ENCODE measurements at regions not wholly inside any gene's neighbourhood (a gene's known extent, or its start where the extent isn't known, plus 50 kb on each side); places are given as distances from the start of the nearest gene placed in this dataset.

DNA sequence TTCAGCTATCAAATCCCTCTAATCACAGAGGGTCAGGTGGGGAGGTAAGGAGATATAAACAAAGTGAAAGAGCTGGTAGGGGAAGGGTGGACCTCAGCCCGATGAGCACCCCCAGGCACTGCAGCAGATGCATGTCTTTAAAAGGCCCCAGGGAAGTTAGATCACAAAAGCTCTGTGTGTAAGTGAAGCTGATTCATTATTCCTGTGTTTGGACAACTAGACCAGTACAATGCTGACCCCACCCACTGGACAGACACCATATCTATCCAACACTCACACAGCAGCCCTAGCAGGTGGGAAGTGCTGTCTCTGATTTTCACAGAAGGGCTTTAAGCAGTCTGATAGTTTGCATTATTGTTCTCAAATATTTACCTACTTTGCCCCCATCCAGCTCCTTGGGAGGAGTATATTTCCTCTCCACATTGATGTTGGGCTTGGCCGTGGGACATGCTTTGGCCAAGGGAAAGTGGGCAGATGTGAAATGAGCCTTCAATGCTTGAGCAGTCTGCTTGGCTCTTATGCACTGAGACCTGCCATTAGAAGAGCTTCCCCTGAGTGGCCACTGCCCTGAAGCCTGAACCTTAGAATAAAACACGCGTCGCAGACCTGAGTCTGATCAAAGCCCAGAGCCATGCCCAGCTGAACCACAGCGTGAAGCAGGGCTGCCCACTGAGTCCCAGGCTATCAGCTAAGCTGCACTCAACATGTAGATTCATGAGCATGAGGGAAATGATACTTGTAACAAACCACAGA, 111.4 kb downstream of the COPS8 start:
- Histone ChIP-seq H2AFZ (no peak overlapping the region), H3K4me1 (no peaks in the 10 kb centered on the region), H3K27me3 (ENCODE audit: control insufficient read depth, insufficient read depth, low read length) (no peaks in the 10 kb centered on the region)

DNA sequence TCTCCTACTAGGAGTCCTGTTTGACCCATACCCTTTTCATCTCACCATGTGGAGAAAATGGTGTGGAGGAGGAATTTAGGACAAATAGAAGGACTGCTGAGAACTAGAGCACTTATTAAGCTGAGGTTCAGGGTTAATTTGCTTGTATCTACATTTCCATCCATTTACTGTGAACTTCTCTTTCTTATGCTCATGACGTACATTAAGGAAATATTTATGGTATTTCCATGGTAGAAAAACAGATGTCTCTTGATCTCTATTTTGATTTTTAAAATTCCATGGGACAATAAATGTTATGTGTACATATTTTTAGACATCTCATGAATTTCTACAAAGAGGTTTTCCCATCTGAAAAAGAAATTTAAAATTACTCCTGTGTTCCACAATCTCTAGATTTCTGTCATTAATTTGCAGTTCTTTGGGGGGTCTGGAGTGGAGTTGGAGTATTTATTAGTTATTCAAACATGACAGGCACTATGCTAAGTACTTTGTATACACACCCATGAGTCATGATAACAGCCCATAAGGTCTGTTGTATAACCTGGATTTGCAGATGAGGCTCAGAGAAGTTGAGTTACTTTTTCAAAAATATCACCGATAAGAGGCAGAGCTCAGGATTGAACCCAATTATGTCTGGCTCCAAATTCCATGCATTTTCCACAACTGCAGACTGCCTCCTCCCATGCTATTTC, 112.6 kb downstream of the COPS8 start:
- Histone ChIP-seq H3K27me3 (ENCODE audit: control insufficient read depth, insufficient read depth, low read length) (no peaks in the 10 kb centered on the region), H3K4me3 (ENCODE audit: low read depth, low read length) (no peak overlapping the region), H3K4me1 (no peaks in the 10 kb centered on the region), H3K9me3 (ENCODE audit: control insufficient read depth, low read length) (no peaks in the 10 kb centered on the region), H3K4me2 (ENCODE audit: low read length) (no peak overlapping the region), H2AFZ (no peak overlapping the region), H3K36me3 (ENCODE audit: control insufficient read depth, insufficient read depth, low read length) (no peaks in the 10 kb centered on the region), H3K27ac (no peak overlapping the region), H3K79me2 (no peaks in the 10 kb centered on the region), H3K9ac (no peak overlapping the region)
- no peak for TF ChIP-seq CTCF (IDR thresholded peaks at IDR 0.05)

More for the DNA sequence above, 111.4 kb downstream of the COPS8 start:
- H3K36me3 ChIP-seq (ENCODE audit: control insufficient read depth, insufficient read depth, low read length), result no peaks in the 10 kb centered on the region
- no peak for TF ChIP-seq CTCF (IDR thresholded peaks at IDR 0.05)
- H3K4me3 ChIP-seq (ENCODE audit: low read depth, low read length), result no peak overlapping the region
- no peaks in the 10 kb centered on the region for H3K79me2 ChIP-seq
- no peak overlapping the region for H3K27ac ChIP-seq
- no peaks in the 10 kb centered on the region for H3K9me3 ChIP-seq (ENCODE audit: control insufficient read depth, low read length)
- H3K9ac ChIP-seq, result no peak overlapping the region
- H3K4me2 ChIP-seq (ENCODE audit: low read length), result no peak overlapping the region

DNA sequence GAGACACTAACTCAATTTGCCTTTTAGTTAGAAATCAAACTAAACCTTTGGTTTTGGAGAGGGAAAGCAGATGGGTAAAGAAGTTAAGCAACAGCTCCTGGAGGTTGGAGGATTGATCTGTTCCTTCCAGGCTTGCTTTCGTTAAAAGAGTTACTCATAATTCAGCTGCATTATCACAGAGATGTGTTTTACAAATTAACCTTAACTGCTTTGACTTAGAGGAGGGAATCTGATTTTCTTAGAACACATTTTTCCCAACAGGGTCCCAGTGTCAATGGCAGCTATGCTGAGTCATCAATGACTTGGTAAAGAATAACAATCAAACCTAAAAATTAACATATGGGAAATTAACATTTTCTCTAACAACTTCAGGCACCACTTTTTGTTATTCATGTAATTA, 113.4 kb downstream of the COPS8 start:
- no peaks in the 10 kb centered on the region for H3K27me3 ChIP-seq (ENCODE audit: control insufficient read depth, insufficient read depth, low read length)
- no peak overlapping the region for H3K9ac ChIP-seq
- H3K27ac ChIP-seq, result no peak overlapping the region
- no peak overlapping the region for H2AFZ ChIP-seq
- no peak overlapping the region for H3K4me2 ChIP-seq (ENCODE audit: low read length)
- H3K36me3 ChIP-seq (ENCODE audit: control insufficient read depth, insufficient read depth, low read length), result no peaks in the 10 kb centered on the region
- H3K4me1 ChIP-seq, result no peaks in the 10 kb centered on the region
- no peak overlapping the region for H3K4me3 ChIP-seq (ENCODE audit: low read depth, low read length)
- no peak for TF ChIP-seq CTCF (IDR thresholded peaks at IDR 0.05)
- H3K9me3 ChIP-seq (ENCODE audit: control insufficient read depth, low read length), result no peaks in the 10 kb centered on the region
- H3K79me2 ChIP-seq, result no peaks in the 10 kb centered on the region

DNA sequence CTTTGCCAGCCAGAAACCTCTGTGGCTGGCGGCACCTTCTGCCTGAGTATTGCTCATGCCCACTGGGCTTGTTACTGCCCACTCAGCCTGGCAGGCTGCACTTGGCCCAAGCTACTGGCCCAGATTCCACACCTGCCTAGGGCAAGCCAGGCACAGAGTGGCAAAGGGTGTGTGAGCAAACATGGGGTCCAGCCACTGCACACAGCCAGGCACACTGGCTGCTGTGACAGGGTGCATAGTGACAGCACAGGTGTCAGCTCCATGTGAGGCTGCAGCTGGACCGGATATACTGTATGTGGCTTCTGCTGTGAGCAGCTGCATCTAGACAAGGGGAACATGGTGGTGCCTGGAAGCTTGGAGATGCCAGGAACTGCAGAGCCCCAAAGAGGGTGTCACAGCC, 113.9 kb downstream of the COPS8 start:
- Histone ChIP-seq H3K4me2 (ENCODE audit: low read length) (no peak overlapping the region), H3K27ac (no peak overlapping the region), H2AFZ (no peak overlapping the region), H3K79me2 (no peaks in the 10 kb centered on the region), H3K4me1 (no peaks in the 10 kb centered on the region), H3K4me3 (ENCODE audit: low read depth, low read length) (no peak overlapping the region), H3K27me3 (ENCODE audit: control insufficient read depth, insufficient read depth, low read length) (no peaks in the 10 kb centered on the region), H3K36me3 (ENCODE audit: control insufficient read depth, insufficient read depth, low read length) (no peaks in the 10 kb centered on the region), H3K9ac (no peak overlapping the region), H3K9me3 (ENCODE audit: control insufficient read depth, low read length) (no peaks in the 10 kb centered on the region)
- no peak for TF ChIP-seq CTCF (IDR thresholded peaks at IDR 0.05)
